Endothelial cell of umbilical vein (primary cell): ENCODE measurements at regions not wholly inside any gene's neighbourhood (a gene's known extent, or its start where the extent isn't known, plus 50 kb on each side); places are given as distances from the start of the nearest gene placed in this dataset.

Experiments used
- BruUV-seq: library from RNA; stranded (reverse); fragments of 400-500 nt; replicated peaks from 2 replicates; lab custom pipeline; 2021; lab: Mats Ljungman, UMichigan
- CTCF ChIA-PET: fragments of 300-600, 350-600 bp; sonication (Branson Sonifier 250); formaldehyde crosslinking; loops from one replicate; lab custom pipeline; 2021; ENCODE audit warnings: antibody characterized with exemption, inconsistent platforms; lab: Charles Lee
- POLR2A ChIA-PET: fragments of 300-600, 350-600 bp; sonication (Branson Sonifier 250); formaldehyde crosslinking; loops from one replicate; lab custom pipeline; 2021; ENCODE audit warnings: antibody characterized with exemption, inconsistent platforms; lab: Charles Lee
- DNase-seq: peaks from one replicate; pipeline ENCODE4 v3.0.0-alpha.2; 2011; ENCODE audit warnings: low read depth, low spot score
- FAIRE-seq: peaks from 2 replicates; lab custom pipeline; 2011; peaks lifted over from hg19 to GRCh38; lab: Jason Lieb, UNC
- H2AFZ ChIP-seq: 2 replicates; pipeline ENCODE4 v1.6.0; 2012; ENCODE audit warnings: low read depth, low read length, control low read depth, inconsistent platforms
- H3K27ac ChIP-seq: 2 replicates; pipeline ENCODE4 v1.5.1; 2011; ENCODE audit warnings: low read depth, mild to moderate bottlenecking, control low read depth, low read length, moderate library complexity; ENCODE audit not compliant: insufficient read depth
- H3K27me3 ChIP-seq, 2 experiments: 2 replicates each; pipeline versions ENCODE4 v1.6.0 to v1.6.1; 2011; ENCODE audit warnings: low read length in 2 of 2, mixed read lengths in 1 of 2; ENCODE audit not compliant: control insufficient read depth in 2 of 2, insufficient read depth in 2 of 2
- H3K36me3 ChIP-seq, 2 experiments: 2 replicates in 1 of 2; 3 replicates in 1 of 2; pipeline ENCODE4 v1.5.1; 2011; ENCODE audit warnings: low read length in 2 of 2, mild to moderate bottlenecking in 1 of 2, moderate library complexity in 1 of 2; ENCODE audit not compliant: control insufficient read depth in 2 of 2, insufficient read depth in 2 of 2; ENCODE audit errors: extremely low read depth in 1 of 2
- H3K4me1 ChIP-seq: 3 replicates; pipeline ENCODE4 v1.5.1; 2011; ENCODE audit warnings: mild to moderate bottlenecking, low read length; ENCODE audit not compliant: control insufficient read depth, insufficient read depth; ENCODE audit errors: extremely low read depth
- H3K4me2 ChIP-seq: 2 replicates; pipeline ENCODE4 v1.6.1; 2011; ENCODE audit warnings: low read length, control low read depth, mixed read lengths; ENCODE audit not compliant: insufficient read depth
- H3K4me3 ChIP-seq, 3 experiments: fragments of 200-600 bp in 1 of 3; sonication (generic), shearing (Covaris generic) in 1 of 3; replicated peaks in 1 of 3; 2 replicates each; pipeline ENCODE4 v1.5.1; 2011 to 2016; ENCODE audit warnings: control low read depth in 3 of 3, low read length in 3 of 3, mild to moderate bottlenecking in 2 of 3, inconsistent platforms in 1 of 3, low read depth in 1 of 3, moderate library complexity in 1 of 3; ENCODE audit not compliant: insufficient read depth in 1 of 3
- H3K79me2 ChIP-seq: 2 replicates; pipeline ENCODE4 v1.6.0; 2012; ENCODE audit warnings: low read length, inconsistent platforms; ENCODE audit not compliant: control insufficient read depth, insufficient read depth
- H3K9ac ChIP-seq: replicated peaks from 2 replicates; pipeline ENCODE3; 2011; ENCODE audit warnings: low read length, control low read depth; ENCODE audit not compliant: insufficient read depth; ENCODE audit errors: extremely low read depth
- H3K9me1 ChIP-seq: replicated peaks from 3 replicates; pipeline ENCODE4 v1.6.0; 2011; ENCODE audit warnings: mild to moderate bottlenecking, low read length; ENCODE audit not compliant: control insufficient read depth, insufficient read depth; ENCODE audit errors: extremely low read depth
- H3K9me3 ChIP-seq: replicated peaks from 2 replicates; pipeline ENCODE4 v1.5.1; 2012; ENCODE audit warnings: low read length, inconsistent platforms; ENCODE audit not compliant: control insufficient read depth, insufficient read depth
- H4K20me1 ChIP-seq: replicated peaks from 2 replicates; pipeline ENCODE3; 2011; ENCODE audit warnings: mild to moderate bottlenecking, low read length; ENCODE audit not compliant: control insufficient read depth, insufficient read depth; ENCODE audit errors: extremely low read depth
- CTCF ChIP-seq, 2 donors: IDR thresholded peaks; 1 replicate in 1 of 2; 2 replicates in 1 of 2; pipeline ENCODE4 v1.5.1; 2011; ENCODE audit warnings: low read length in 2 of 2, mild to moderate bottlenecking in 2 of 2, moderate library complexity in 2 of 2, control low read depth in 1 of 2, inconsistent platforms in 1 of 2, low read depth in 1 of 2; ENCODE audit not compliant: insufficient read depth in 1 of 2; ENCODE audit errors: extremely low read depth in 1 of 2
- EZH2 ChIP-seq: IDR thresholded peaks from 2 replicates; pipeline ENCODE4 v1.6.1; 2012; ENCODE audit warnings: borderline replicate concordance, low read depth, mild to moderate bottlenecking, moderate library complexity, low read length, inconsistent platforms; ENCODE audit not compliant: severe bottlenecking
- FOS ChIP-seq: IDR thresholded peaks from 2 replicates; pipeline ENCODE4 v1.6.1; 2011; ENCODE audit warnings: mild to moderate bottlenecking, low read length, moderate library complexity, borderline replicate concordance; ENCODE audit not compliant: insufficient read depth
- GATA2 ChIP-seq: IDR thresholded peaks from 2 replicates; pipeline ENCODE4 v1.7.0; 2011; ENCODE audit warnings: low read depth, mild to moderate bottlenecking, moderate library complexity, mixed read lengths, low read length; ENCODE audit not compliant: insufficient read length, insufficient read depth
- JUN ChIP-seq: IDR thresholded peaks from 2 replicates; pipeline ENCODE4 v1.6.1; 2011; ENCODE audit warnings: borderline replicate concordance, low read depth; ENCODE audit not compliant: insufficient read length, insufficient read depth
- MAX ChIP-seq: IDR thresholded peaks from 2 replicates; pipeline ENCODE4 v1.6.1; 2011; ENCODE audit not compliant: insufficient read depth, insufficient read length
- MYC ChIP-seq: IDR thresholded peaks from one replicate; pipeline ENCODE4 v1.6.1; 2011; ENCODE audit warnings: mild to moderate bottlenecking, low read depth, low read length
- POLR2A ChIP-seq: IDR thresholded peaks from 2 replicates; pipeline ENCODE4 v1.6.1; 2012; ENCODE audit warnings: low read depth, mild to moderate bottlenecking, control low read depth, low read length
- POLR2AphosphoS5 ChIP-seq: IDR thresholded peaks from 2 replicates; pipeline ENCODE4 v1.6.1; 2012; ENCODE audit warnings: low read depth, mild to moderate bottlenecking, control low read depth, low read length, moderate library complexity; ENCODE audit not compliant: insufficient read depth
- dilution Hi-C: fragments of 300-500 bp; cut with MboI; formaldehyde crosslinking; loops from one replicate; pipeline ENCODE4 v1.15.0; 2019; ENCODE audit warnings: low sequenced_read_pairs; ENCODE audit not compliant: extremely low pct_ligation_motif_present
- intact Hi-C: fragments of 100-400 bp; cut with micrococcal nuclease; formaldehyde crosslinking; loops from one replicate; pipeline ENCODE4 v1.10.0; 2022

GRCh38 chr6:27124252-27124657, 123.2 kb upstream of the PRSS16 start:
- Histone ChIP-seq H3K27ac (no peak overlapping the region), H2AFZ (no peak overlapping the region)
- CTCF ChIA-PET, result no interaction called here

More at GRCh38 chr6:27124252-27124657, 123.2 kb upstream of the PRSS16 start:
- POLR2A ChIA-PET, result no interaction called here
- no peak overlapping the region for H3K4me3 ChIP-seq
- no peaks in the 10 kb centered on the region for H4K20me1 ChIP-seq
- no peaks in the 10 kb centered on the region for H3K27me3 ChIP-seq
- no peaks in the 10 kb centered on the region for H3K36me3 ChIP-seq
- H3K9ac ChIP-seq, result no peak overlapping the region
- TF ChIP-seq POLR2AphosphoS5 (no peak), MAX (no peak), MYC (no peak), JUN (no peak), GATA2 (no peak), FOS (no peak), EZH2 (no peak), POLR2A (no peak), CTCF (IDR thresholded peaks at IDR 0.05; ENCODE audit: extremely low read depth in 1 of 2, insufficient read depth in 1 of 2, low read depth in 1 of 2, low read length in 2 of 2) (no peak)
- no peaks in the 10 kb centered on the region for H3K9me3 ChIP-seq
- H3K4me1 ChIP-seq, result peaks cover 3% of the 10 kb centered on the region
- FAIRE-seq (no peak), DNase-seq (no peak)
- intact Hi-C loops (no loop called here), dilution Hi-C loops (no loop called here)
- BruUV-seq, result no TSS peak
- no peak overlapping the region for H3K4me2 ChIP-seq
- no peaks in the 10 kb centered on the region for H3K9me1 ChIP-seq
- no peaks in the 10 kb centered on the region for H3K79me2 ChIP-seq
